DND-41 (cell line): ENCODE measurements at regions not wholly inside any gene's neighbourhood (a gene's known extent, or its start where the extent isn't known, plus 50 kb on each side); places are given as distances from the start of the nearest gene placed in this dataset.

ENCODE experiments used
- EZH2 ChIP-seq: IDR thresholded peaks from 3 replicates; pipeline ENCODE4 v1.6.1; 2012; ENCODE audit warnings: borderline replicate concordance, low read depth, mild to moderate bottlenecking, moderate library complexity, low read length, inconsistent platforms; ENCODE audit not compliant: severe bottlenecking
- TF ChIP-seq, protein P1 (sequence below): IDR thresholded peaks from 2 replicates; pipeline ENCODE4 v1.5.1; 2012; ENCODE audit warnings: borderline replicate concordance, low read length, moderate library complexity, mild to moderate bottlenecking; ENCODE audit not compliant: poor library complexity, severe bottlenecking; ENCODE audit errors: extremely low read depth

DNA sequence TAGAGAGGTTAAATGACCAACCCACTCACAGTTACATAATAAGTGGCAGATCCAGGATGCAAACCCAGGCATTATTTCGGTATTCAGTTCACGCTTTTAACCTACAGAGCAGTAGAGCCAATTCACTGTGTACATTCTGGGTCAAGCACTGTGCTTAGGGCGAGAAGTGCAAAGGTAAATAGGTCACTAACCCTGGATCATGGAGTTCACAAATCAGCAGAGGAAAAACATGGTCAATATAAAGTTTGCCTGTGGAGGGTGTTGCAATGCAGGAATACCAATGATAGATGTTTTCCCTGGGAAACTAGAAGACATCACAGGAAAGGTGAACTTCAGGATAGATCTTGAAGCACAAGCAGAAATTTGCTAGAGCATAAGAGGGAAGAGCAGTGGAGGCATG lies 253.4 kb upstream of the NFIA start:
- TF ChIP-seq, protein P1, sequence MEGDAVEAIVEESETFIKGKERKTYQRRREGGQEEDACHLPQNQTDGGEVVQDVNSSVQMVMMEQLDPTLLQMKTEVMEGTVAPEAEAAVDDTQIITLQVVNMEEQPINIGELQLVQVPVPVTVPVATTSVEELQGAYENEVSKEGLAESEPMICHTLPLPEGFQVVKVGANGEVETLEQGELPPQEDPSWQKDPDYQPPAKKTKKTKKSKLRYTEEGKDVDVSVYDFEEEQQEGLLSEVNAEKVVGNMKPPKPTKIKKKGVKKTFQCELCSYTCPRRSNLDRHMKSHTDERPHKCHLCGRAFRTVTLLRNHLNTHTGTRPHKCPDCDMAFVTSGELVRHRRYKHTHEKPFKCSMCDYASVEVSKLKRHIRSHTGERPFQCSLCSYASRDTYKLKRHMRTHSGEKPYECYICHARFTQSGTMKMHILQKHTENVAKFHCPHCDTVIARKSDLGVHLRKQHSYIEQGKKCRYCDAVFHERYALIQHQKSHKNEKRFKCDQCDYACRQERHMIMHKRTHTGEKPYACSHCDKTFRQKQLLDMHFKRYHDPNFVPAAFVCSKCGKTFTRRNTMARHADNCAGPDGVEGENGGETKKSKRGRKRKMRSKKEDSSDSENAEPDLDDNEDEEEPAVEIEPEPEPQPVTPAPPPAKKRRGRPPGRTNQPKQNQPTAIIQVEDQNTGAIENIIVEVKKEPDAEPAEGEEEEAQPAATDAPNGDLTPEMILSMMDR, result no peak
- TF ChIP-seq EZH2, result no peak
